ENCODE measurements at regions not wholly inside any gene's neighbourhood (a gene's known extent, or its start where the extent isn't known, plus 50 kb on each side); places are given as distances from the start of the nearest gene placed in this dataset.

GRCh38 chr1:18548643-18549042 is 67.9 kb downstream of the KLHDC7A start:
- TF ChIP-seq CTCF (IDR thresholded peaks at IDR 0.05) (no peak), POLR2A (IDR thresholded peaks at IDR 0.05) (no peak)
